B cell (primary cell): ENCODE measurements at regions not wholly inside any gene's neighbourhood (a gene's known extent, or its start where the extent isn't known, plus 50 kb on each side); places are given as distances from the start of the nearest gene placed in this dataset.

Source experiments
- ATAC-seq: fragments of 200-7000 bp; cut with Tn5 transposase; one replicate; pipeline ENCODE4 v1.10.0; 2021; ENCODE audit warnings: low read depth, mild to moderate bottlenecking, moderate number of reproducible peaks, moderate library complexity
- CTCF ChIA-PET: fragments of 350-600 bp; sonication (Branson Sonifier 250); formaldehyde crosslinking; loops from one replicate; lab custom pipeline; 2021; ENCODE audit warnings: antibody characterized with exemption, inconsistent platforms; lab: Charles Lee
- POLR2A ChIA-PET: fragments of 350-600 bp; sonication (Branson Sonifier 250); formaldehyde crosslinking; loops from one replicate; lab custom pipeline; 2021; ENCODE audit warnings: antibody characterized with exemption; lab: Charles Lee
- DNase-seq: peaks from one replicate; pipeline ENCODE4 v3.0.0; 2013
- H2AFZ ChIP-seq: 2 replicates; pipeline ENCODE4 v1.6.1; 2012; ENCODE audit warnings: mild to moderate bottlenecking, low read depth, low read length; ENCODE audit not compliant: insufficient read depth, poor library complexity, severe bottlenecking
- H3K27ac ChIP-seq, 2 donors: 1 replicate in 1 of 2; 2 replicates in 1 of 2; pipeline ENCODE4 v1.5.1; 2012 to 2013; ENCODE audit warnings: low read length in 2 of 2, mild to moderate bottlenecking in 2 of 2, moderate library complexity in 1 of 2
- H3K27me3 ChIP-seq, 4 experiments: fragments of 200-600 bp in 1 of 4; sonication (generic) in 1 of 4; replicated peaks in 1 of 4; 1 replicate in 2 of 4; 2 replicates in 2 of 4; pipeline versions ENCODE4 v1.6.1 to v1.7.0; 2013 to 2016; ENCODE audit warnings: low read length in 3 of 4, mild to moderate bottlenecking in 2 of 4, mixed read lengths in 1 of 4, moderate library complexity in 1 of 4; ENCODE audit not compliant: insufficient read depth in 4 of 4, control insufficient read depth in 3 of 4; ENCODE audit errors: control extremely low read depth in 1 of 4
- H3K36me3 ChIP-seq, 2 experiments: replicated peaks in 1 of 2; 1 replicate in 1 of 2; 2 replicates in 1 of 2; pipeline versions ENCODE4 v1.6.1 to v1.7.1; 2013; ENCODE audit warnings: low read length in 1 of 2; ENCODE audit not compliant: insufficient read depth in 2 of 2, control insufficient read depth in 1 of 2; ENCODE audit errors: control extremely low read depth in 1 of 2, extremely low read depth in 1 of 2
- H3K4me1 ChIP-seq, 2 donors: fragments of 200-600 bp in 1 of 2; sonication (generic) in 1 of 2; 1 replicate in 1 of 2; 2 replicates in 1 of 2; pipeline versions ENCODE4 v1.5.1 to v1.6.1; 2013 to 2017; ENCODE audit warnings: low read length in 2 of 2; ENCODE audit not compliant: control insufficient read depth in 2 of 2, insufficient read depth in 2 of 2
- H3K4me2 ChIP-seq: replicated peaks from 2 replicates; pipeline ENCODE3; 2012; ENCODE audit warnings: mild to moderate bottlenecking, low read depth, low read length; ENCODE audit not compliant: poor library complexity, severe bottlenecking
- H3K4me3 ChIP-seq, 5 experiments: fragments of 200-600 bp in 1 of 5; sonication (generic) in 1 of 5; 1 replicate in 3 of 5; 2 replicates in 2 of 5; pipeline versions ENCODE4 v1.5.1 to v1.7.0; 2011 to 2016; ENCODE audit warnings: low read length in 4 of 5, mild to moderate bottlenecking in 4 of 5, low read depth in 2 of 5, control low read depth in 1 of 5, moderate library complexity in 1 of 5; ENCODE audit not compliant: insufficient read depth in 1 of 5; ENCODE audit errors: control extremely low read depth in 1 of 5, extremely low read depth in 1 of 5
- H3K79me2 ChIP-seq: fragments of 200-600 bp; sonication (generic); one replicate; pipeline ENCODE4 v1.6.0; 2016; ENCODE audit warnings: low read length; ENCODE audit not compliant: control insufficient read depth, insufficient read depth
- H3K9ac ChIP-seq: fragments of 200-600 bp; sonication (generic); 2 replicates; pipeline ENCODE4 v1.6.1; 2017; ENCODE audit warnings: mild to moderate bottlenecking, low read length, moderate library complexity
- H3K9me3 ChIP-seq, 3 donors: one replicate each; pipeline versions ENCODE4 v1.6.1 to v1.7.1; 2013; ENCODE audit warnings: low read length in 2 of 3; ENCODE audit not compliant: control insufficient read depth in 2 of 3, insufficient read depth in 1 of 3; ENCODE audit errors: control extremely low read depth in 1 of 3
- H4K20me1 ChIP-seq: 2 replicates; pipeline ENCODE4 v1.6.0; 2012; ENCODE audit warnings: mild to moderate bottlenecking, low read length; ENCODE audit not compliant: insufficient read depth, control insufficient read depth, poor library complexity, severe bottlenecking
- H3K27ac Mint-ChIP-seq: one replicate; pipeline ENCODE4 v1.8.0; 2021; ENCODE audit warnings: mixed read lengths
- H3K27me3 Mint-ChIP-seq: one replicate; pipeline ENCODE4 v1.8.0; 2021; ENCODE audit warnings: mixed read lengths
- H3K4me1 Mint-ChIP-seq: one replicate; pipeline ENCODE4 v1.8.0; 2021; ENCODE audit warnings: mixed read lengths
- H3K4me3 Mint-ChIP-seq: one replicate; pipeline ENCODE4 v1.8.0; 2021; ENCODE audit warnings: mixed read lengths
- H3K9me3 Mint-ChIP-seq: one replicate; pipeline ENCODE4 v1.8.0; 2022; ENCODE audit warnings: mixed read lengths; ENCODE audit not compliant: insufficient read depth
- EZH2 ChIP-seq: IDR thresholded peaks from 2 replicates; pipeline ENCODE4 v1.6.1; 2012; ENCODE audit warnings: borderline replicate concordance, low read depth, mild to moderate bottlenecking, moderate library complexity, low read length; ENCODE audit not compliant: insufficient read depth, poor library complexity, severe bottlenecking
- WGBS: methylation state at CpG from one replicate; pipeline ENCODE4 v1.1.5; 2013; ENCODE audit warnings: missing lambda C conversion rate; ENCODE audit not compliant: insufficient coverage; 5-methylcytosine and 5-hydroxymethylcytosine counted together
- intact Hi-C: fragments of 100-400 bp; cut with micrococcal nuclease; formaldehyde crosslinking; loops from one replicate; pipeline ENCODE4 v1.10.0; 2022
- TF ChIP-seq, protein P1 (sequence below): fragments of 200-600 bp; IDR thresholded peaks from one replicate; pipeline ENCODE4 v1.8.0; 2022; ENCODE audit warnings: antibody characterized with exemption, mild to moderate bottlenecking

DNA sequence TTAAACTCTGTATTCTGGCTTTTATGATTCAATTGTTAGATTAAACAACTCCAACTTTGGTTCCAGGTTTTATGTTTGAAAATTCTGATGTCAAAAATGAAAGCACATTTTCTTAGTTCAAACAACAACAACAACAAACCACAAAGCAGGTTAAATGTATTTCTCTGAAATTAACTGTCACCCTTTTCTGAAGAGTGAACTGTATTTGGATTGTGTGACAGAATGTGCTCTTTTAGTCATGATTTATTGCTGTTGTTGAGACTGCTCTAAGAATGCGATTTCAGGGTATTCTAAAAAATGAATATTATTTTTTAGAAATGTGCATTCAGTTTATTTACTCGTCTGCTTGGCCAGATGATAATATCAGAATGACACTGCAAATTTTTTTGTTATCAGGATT lies 144.1 kb downstream of the GNAI1 start:
- no peak overlapping the region for H2AFZ ChIP-seq
- H3K4me2 ChIP-seq: no peak overlapping the region
- Mint-ChIP-seq H3K27me3 (no peaks in the 10 kb centered on the region), H3K4me1 (no peaks in the 10 kb centered on the region), H3K27ac (no peak overlapping the region), H3K4me3 (no peak overlapping the region), H3K9me3 (no peaks in the 10 kb centered on the region)
- ChIA-PET POLR2A (no interaction called here), CTCF (no interaction called here)
- no peaks in the 10 kb centered on the region for H4K20me1 ChIP-seq
- H3K36me3 ChIP-seq: no peaks in the 10 kb centered on the region
- intact Hi-C loops: no loop called here
- no peaks in the 10 kb centered on the region for H3K79me2 ChIP-seq
- H3K27me3 ChIP-seq: no peaks in the 10 kb centered on the region
- ATAC-seq: no peak
- peaks cover 0 to 3% (median 0%) of the 10 kb centered on the region in 3 donors for H3K9me3 ChIP-seq
- no peak overlapping the region for H3K4me3 ChIP-seq
- WGBS: no CpG with 5 or more reads among the region's 2 CpGs
- no peak for DNase-seq
- no peaks in the 10 kb centered on the region for H3K4me1 ChIP-seq
- H3K9ac ChIP-seq: no peak overlapping the region
- H3K27ac ChIP-seq: no peak overlapping the region
- TF ChIP-seq, protein P1, sequence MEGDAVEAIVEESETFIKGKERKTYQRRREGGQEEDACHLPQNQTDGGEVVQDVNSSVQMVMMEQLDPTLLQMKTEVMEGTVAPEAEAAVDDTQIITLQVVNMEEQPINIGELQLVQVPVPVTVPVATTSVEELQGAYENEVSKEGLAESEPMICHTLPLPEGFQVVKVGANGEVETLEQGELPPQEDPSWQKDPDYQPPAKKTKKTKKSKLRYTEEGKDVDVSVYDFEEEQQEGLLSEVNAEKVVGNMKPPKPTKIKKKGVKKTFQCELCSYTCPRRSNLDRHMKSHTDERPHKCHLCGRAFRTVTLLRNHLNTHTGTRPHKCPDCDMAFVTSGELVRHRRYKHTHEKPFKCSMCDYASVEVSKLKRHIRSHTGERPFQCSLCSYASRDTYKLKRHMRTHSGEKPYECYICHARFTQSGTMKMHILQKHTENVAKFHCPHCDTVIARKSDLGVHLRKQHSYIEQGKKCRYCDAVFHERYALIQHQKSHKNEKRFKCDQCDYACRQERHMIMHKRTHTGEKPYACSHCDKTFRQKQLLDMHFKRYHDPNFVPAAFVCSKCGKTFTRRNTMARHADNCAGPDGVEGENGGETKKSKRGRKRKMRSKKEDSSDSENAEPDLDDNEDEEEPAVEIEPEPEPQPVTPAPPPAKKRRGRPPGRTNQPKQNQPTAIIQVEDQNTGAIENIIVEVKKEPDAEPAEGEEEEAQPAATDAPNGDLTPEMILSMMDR: no peak
- TF ChIP-seq EZH2: no peak

- ATAC-seq (no peak), DNase-seq (no peak)
- Histone ChIP-seq H2AFZ (no peak overlapping the region), H3K27me3 (no peaks in the 10 kb centered on the region), H3K4me3 (no peak overlapping the region), H3K4me1 (no peaks in the 10 kb centered on the region), H3K9ac (no peak overlapping the region), H3K79me2 (no peaks in the 10 kb centered on the region), H3K4me2 (no peak overlapping the region), H3K36me3 (no peaks in the 10 kb centered on the region), H3K9me3 (peaks cover 0 to 3% (median 0%) of the 10 kb centered on the region in 3 donors), H4K20me1 (no peaks in the 10 kb centered on the region), H3K27ac (no peak overlapping the region)
- ChIA-PET POLR2A (no interaction called here), CTCF (interaction anchor here (0.6 kb wide), 1 partner anchor 143 kb away, joined by 3 read pairs; no protein-coding TSS in a partner anchor)
- Mint-ChIP-seq H3K4me1 (no peaks in the 10 kb centered on the region), H3K27ac (no peak overlapping the region), H3K9me3 (no peaks in the 10 kb centered on the region), H3K4me3 (no peak overlapping the region), H3K27me3 (no peaks in the 10 kb centered on the region)
- WGBS: 75% methylated on average over 1 of the region's 6 CpGs
- TF ChIP-seq, protein P1: no peak
- intact Hi-C loops: no loop called here
Measured at GRCh38 chr7:80277434-80278427, 143.1 kb downstream of the GNAI1 start.
